ENCODE measurements at regions not wholly inside any gene's neighbourhood (a gene's known extent, or its start where the extent isn't known, plus 50 kb on each side); places are given as distances from the start of the nearest gene placed in this dataset.
A peak's percentile ranks its signal among the peaks of the same experiment; 100 is the strongest.

GRCh38 chr19:33878910-33879810 lies 82.5 kb downstream of the KCTD15 start:
- Histone ChIP-seq H3K4me1 (ENCODE audit: control insufficient read depth in 1 of 2, insufficient read depth in 2 of 2, low read depth in 1 of 2, low read length in 1 of 2) (peaks cover 0 to 27% of the 10 kb centered on the region in 2 experiments; a peak in 1 of 4 replicates), H3K4me2 (no peak overlapping the region), H2AFZ (ENCODE audit: low read depth) (no peak overlapping the region), H3K27me3 (ENCODE audit: insufficient read depth) (no peaks in the 10 kb centered on the region), H3K27ac (ENCODE audit: low read depth in 2 of 2, low read length in 1 of 2) (peak overlapping the region in 1 of 2 experiments; percentile 44; a peak in 2 of 4 replicates), H3K4me3 (ENCODE audit: low read depth in 2 of 2, low read length in 1 of 2) (no peak overlapping the region), H3K79me2 (ENCODE audit: insufficient read depth) (no peaks in the 10 kb centered on the region), H4K20me1 (ENCODE audit: insufficient read depth) (no peaks in the 10 kb centered on the region), H3F3A (replicated peaks; ENCODE audit: insufficient read depth) (no peaks in the 10 kb centered on the region), H3K9me3 (no peaks in the 10 kb centered on the region), H3K9ac (no peak overlapping the region), H3K36me3 (replicated peaks in 1 of 2; ENCODE audit: control insufficient read depth in 1 of 2, insufficient read depth in 2 of 2, low read length in 1 of 2) (no peaks in the 10 kb centered on the region), H3K9me2 (no peaks in the 10 kb centered on the region)
- DNase-seq, result no peak
- ChIA-PET CTCF (interaction anchor here (0.8 to 2.3 kb wide), 5 partner anchors 10 to 119 kb away, joined by 4 to 9 read pairs (median 8); no protein-coding TSS in a partner anchor), POLR2A (interaction anchor here (0.8 to 7.2 kb wide), 3 partner anchors 10 to 84 kb away, joined by 3 to 40 read pairs (median 5); no protein-coding TSS in a partner anchor)
- 71% methylated on average over 10 of the region's 11 CpGs for WGBS (ENCODE audit: low lambda C conversion rate)
- TF ChIP-seq TEAD4 (IDR thresholded peaks at IDR 0.05; ENCODE audit: borderline replicate concordance, insufficient read depth), result no peak
- TF ChIP-seq TCF12 (IDR thresholded peaks at IDR 0.05), result no peak
- no peak for TF ChIP-seq CTCF (IDR thresholded peaks at IDR 0.05)
- TF ChIP-seq ZBTB33 (IDR thresholded peaks at IDR 0.05; ENCODE audit: borderline replicate concordance, low read depth), result no peak
- no peak for TF ChIP-seq EZH2phosphoT487 (IDR thresholded peaks at IDR 0.05; ENCODE audit: borderline replicate concordance, low read depth)

- no peak overlapping the region for H3K4me3 ChIP-seq (ENCODE audit: low read depth in 2 of 2, low read length in 1 of 2)
- peaks cover 0 to 29% of the 10 kb centered on the region in 2 experiments; a peak in 1 of 4 replicates for H3K4me1 ChIP-seq (ENCODE audit: control insufficient read depth in 1 of 2, insufficient read depth in 2 of 2, low read depth in 1 of 2, low read length in 1 of 2)
- no peaks in the 10 kb centered on the region for H4K20me1 ChIP-seq (ENCODE audit: insufficient read depth)
- ChIA-PET CTCF (interaction anchor here (1.5 to 2.3 kb wide), 4 partner anchors 85 to 118 kb away, joined by 7 to 9 read pairs (median 8); no protein-coding TSS in a partner anchor), POLR2A (interaction anchor here (0.8 to 7.2 kb wide), 3 partner anchors 11 to 85 kb away, joined by 3 to 40 read pairs (median 5); no protein-coding TSS in a partner anchor)
- no peak overlapping the region for H3K4me2 ChIP-seq
- no peaks in the 10 kb centered on the region for H3K79me2 ChIP-seq (ENCODE audit: insufficient read depth)
- no peaks in the 10 kb centered on the region for H3K9me3 ChIP-seq
- H2AFZ ChIP-seq (ENCODE audit: low read depth), result no peak overlapping the region
- no peaks in the 10 kb centered on the region for H3F3A ChIP-seq (replicated peaks; ENCODE audit: insufficient read depth)
- no peak overlapping the region for H3K9ac ChIP-seq
- H3K9me2 ChIP-seq, result no peaks in the 10 kb centered on the region
- DNase-seq, result peak; percentile 80
- H3K36me3 ChIP-seq (replicated peaks in 1 of 2; ENCODE audit: control insufficient read depth in 1 of 2, insufficient read depth in 2 of 2, low read length in 1 of 2), result no peaks in the 10 kb centered on the region
- 41% methylated on average over 15 of the region's 15 CpGs for WGBS (ENCODE audit: low lambda C conversion rate)
- no peaks in the 10 kb centered on the region for H3K27me3 ChIP-seq (ENCODE audit: insufficient read depth)
- no peak for TF ChIP-seq MXI1 (IDR thresholded peaks at IDR 0.05; ENCODE audit: low read depth, low read length)
- TF ChIP-seq GATA2 (CRISPR knock-in tag; IDR thresholded peaks at IDR 0.05), result peak; percentile 18; the same call in 1 of the 2 replicates
- no peak for TF ChIP-seq TCF12 (IDR thresholded peaks at IDR 0.05)
- H3K27ac ChIP-seq (ENCODE audit: low read depth in 2 of 2, low read length in 1 of 2), result peak overlapping the region in 1 of 2 experiments; percentile 44; a peak in 2 of 4 replicates
Measured at GRCh38 chr19:33879818-33880575, 83.3 kb downstream of the KCTD15 start.

All from SK-N-SH (cell line).